Limb (tissue), 2 donors: ENCODE measurements at regions not wholly inside any gene's neighbourhood (a gene's known extent, or its start where the extent isn't known, plus 50 kb on each side); places are given as distances from the start of the nearest gene placed in this dataset.
"Not testable (repeated sequence)": the region's sequence is repeated elsewhere in the genome, so short reads cannot be mapped to it uniquely, and the experiment has no call there.

Experiments
- DNase-seq, 2 donors: peaks; one replicate each; pipeline ENCODE4 v3.0.0-alpha.2; 2016; ENCODE audit errors: extremely low spot score in 2 of 2

DNA sequence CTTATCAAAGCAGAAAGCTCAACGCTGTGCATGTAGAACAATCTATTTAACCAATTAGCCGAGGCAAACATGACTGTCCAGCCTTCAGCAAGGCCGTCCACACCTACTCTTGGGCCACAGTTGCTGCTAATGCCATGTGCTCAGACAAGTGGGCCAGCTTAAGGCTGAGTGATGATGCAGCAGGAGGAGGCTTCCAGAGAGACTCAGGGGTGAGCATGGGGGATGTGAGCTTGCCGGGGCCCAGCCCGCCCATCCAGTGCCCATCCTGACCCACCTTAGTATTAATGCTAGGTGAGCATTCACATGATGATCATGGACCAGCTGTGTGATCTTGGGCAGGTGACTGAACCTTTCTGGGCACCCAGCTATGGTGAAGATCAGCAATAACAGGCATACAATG, 150.1 kb downstream of the TPRA1 start:
- DNase-seq = peak in 1 of 2 donors; percentile 3

DNA sequence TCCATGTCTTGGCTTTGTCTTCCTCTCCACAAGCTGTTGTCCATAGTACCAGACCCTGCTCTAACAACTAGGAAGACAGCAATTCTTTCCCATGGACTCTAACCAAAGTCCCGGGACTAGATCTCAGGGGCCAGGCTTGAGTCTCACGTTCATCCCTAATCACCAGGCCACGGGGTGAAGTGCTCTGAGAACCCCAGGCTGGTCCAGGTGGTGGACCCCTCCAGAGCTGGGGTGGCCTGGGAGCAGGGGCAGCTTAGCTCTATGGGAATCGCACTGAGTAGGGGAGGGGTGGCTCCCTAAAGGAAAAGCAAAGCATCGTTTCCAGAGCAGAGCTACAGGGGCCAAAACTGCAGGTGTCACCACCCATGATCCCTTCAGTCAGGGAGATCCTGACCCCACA, 150.9 kb downstream of the TPRA1 start:
- DNase-seq = peak in 1 of 2 donors; percentile 3

DNA sequence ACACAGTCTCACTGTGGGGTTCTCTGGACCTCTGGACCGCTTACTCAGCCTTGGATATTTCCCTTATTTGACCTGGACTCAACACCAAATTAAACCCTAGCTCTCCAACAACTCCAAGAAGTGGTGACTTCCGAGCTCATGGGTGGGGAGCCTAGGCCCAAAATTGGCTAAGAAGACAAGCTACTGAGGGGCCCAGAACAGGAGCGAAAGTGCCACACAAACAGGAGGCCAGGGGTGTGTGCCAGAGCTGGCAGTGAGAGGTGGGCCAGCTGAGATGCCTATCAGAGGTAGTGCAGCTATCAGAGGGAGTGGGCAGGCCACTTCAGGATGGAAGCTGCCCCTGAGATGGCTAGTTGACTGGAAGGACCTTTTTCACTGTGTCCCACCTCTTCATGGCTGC, 151.1 kb upstream of the PRR20G start:
- peak in 1 of 2 donors; percentile 5 for DNase-seq

DNA sequence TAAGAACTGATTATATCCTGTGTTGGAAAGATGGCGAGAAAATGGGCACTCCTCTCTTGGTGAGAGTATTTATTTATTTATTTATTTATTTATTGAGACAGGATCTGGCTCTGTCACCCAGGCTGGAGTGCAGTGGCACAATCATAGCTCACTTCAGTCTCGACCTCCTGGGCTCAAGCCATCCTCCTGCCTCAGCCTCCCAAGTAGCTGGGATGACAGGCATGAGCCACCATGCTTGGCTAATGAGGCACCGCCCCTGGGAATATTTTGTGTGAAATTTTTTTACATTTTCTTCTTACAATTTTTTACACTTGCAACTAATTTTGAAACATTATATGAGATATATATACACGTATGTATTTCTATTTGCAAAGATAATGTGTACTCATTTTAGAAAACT, 150.5 kb upstream of the PRR20G start:
- peak in 1 of 2 donors; percentile 3 for DNase-seq

DNA sequence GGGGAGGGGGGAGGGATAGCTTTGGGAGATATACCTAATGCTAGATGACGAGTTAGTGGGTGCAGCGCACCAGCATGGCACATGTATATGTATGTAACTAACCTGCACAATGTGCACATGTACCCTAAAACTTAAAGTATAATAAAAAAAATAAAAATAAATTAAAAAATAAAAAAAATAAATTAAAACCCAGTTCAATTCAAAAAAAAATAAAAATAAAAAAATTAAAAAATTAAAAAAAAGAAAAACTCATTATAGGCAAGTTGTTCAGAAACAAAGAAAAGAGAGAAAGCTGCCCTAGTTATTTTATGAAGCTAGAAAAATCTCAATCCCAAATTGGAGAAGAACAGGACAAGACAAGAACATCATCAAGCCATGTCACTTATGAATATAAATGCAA, 147.5 kb upstream of the PRR20G start:
- not testable (repeated sequence) for DNase-seq

DNA sequence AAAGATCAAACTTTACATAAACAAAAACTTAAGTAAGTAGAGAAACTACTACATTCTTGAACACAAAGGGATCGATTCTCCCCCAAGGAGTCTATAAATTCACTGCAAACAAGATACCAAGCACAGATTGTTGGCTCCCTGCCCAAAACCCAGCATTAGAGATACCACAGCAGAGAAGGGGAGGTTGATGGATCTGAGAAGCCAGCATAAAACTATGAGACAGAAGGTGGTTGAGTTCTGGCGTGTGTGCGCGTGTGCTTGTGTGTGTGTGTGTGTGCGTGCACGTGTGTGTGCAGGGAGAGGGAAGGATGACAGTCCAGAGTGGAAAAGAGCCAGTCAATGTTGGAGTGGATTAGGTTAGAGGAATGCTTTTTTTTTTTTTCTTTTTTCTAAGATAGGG, 143.2 kb upstream of the PRR20G start:
- peak; percentile 27 to 58 for DNase-seq

DNA sequence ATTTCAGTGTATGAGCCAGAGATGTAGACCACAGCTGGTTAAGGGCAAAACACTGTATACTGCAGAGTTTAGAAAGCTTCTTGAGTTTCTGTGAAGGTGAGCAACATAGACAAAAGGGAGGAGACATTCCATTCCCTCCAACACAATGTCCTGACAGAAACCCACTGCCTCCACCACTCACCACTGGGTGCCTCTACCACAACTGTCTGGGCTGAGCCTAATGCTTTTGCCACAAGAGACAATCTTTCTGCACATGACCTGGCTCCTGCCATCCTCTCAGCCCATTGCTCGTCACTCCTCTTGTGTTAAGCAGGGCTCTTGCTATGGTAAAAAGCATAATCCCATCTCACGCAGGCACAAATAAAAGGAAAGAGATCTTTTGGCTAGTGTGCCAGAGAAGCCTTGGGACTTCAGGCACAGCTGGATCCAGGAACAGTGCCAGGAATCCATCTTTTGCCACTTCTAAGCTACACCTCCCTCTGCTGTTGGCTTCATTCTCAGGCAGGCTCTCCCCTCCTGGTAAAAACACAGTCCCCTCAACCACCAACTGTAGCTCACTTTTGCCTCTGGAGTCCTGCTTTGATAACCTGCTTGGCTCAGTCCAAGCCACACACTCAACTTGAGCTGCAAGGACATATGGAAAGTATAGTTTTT, 140.6 kb upstream of the PRR20G start:
- peak in 1 of 2 donors; percentile 25 for DNase-seq

DNA sequence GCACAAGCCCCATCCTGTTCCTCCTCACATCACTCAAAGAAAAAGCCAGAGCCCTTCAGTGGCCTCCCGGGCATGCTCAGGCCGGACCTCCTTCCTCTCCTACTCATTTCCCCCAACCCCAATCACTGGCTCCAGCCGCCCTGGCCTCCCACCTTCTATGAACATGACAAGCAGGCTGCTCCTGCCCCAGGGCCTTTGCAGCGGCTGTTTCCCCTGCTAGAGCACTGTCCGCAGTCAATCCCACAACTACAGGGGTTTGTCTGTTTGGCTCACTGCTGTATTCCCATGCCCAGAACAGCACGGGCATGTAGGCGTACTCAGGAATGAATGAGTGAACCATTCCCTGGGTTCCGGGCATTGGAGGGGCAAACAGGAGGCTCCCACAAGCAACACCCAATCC, 139.8 kb upstream of the PRR20G start:
- peak in 1 of 2 donors; percentile 29 for DNase-seq

DNA sequence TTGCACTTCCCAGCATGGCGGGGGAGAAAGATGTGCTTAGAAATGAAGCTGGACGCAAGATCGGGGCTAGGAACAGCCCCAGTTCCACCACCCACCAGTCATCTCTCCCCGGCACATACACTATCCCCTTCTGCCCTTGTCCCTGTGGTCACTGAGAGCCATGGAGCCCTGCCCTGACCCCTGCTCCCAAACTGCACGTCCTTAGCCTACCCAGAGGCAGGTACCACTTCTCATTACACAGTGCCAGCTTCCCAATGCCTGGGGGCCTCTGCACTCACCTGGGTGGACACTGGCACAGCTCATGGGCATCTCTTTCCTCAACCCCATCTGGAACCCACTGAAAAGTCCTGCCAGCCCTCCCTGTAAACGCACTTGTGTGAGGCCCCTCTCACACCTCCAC, 139.3 kb upstream of the PRR20G start:
- DNase-seq = no peak

DNA sequence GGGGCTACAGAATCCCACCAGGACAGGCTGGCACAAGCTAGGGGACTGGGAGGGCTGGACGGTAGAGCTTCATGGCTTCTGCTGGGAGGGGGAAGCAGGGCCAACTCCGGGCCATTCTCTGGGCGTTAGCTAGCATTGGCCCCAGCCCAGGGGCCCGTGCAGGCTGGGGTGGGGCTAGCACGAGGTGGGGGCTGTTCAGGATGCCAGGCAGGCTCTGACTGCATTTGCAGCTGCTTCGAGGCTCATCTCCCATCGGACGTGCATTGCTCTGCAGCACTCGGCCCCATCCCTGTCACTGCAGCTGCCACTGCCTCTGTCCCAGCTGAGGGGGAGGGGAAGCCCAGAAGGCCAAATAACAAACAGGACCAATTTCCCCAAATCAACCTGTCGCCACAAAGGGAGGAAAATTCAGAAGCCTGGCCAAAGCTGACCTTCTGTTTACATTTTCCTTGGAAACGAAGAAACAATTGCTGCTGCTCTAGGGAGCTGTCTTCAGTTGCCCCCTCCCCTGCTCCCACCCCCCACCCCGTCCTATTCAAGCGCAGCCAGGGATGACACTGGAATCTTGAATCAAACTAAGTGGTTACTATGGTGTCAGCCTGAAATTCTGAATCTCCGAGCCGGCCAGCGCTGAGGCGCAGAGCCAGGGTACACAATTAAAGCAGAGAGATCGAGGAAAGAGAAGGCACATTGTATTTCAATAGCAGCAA, 138.8 kb upstream of the PRR20G start:
- DNase-seq = peak; percentile 64 to 69

DNA sequence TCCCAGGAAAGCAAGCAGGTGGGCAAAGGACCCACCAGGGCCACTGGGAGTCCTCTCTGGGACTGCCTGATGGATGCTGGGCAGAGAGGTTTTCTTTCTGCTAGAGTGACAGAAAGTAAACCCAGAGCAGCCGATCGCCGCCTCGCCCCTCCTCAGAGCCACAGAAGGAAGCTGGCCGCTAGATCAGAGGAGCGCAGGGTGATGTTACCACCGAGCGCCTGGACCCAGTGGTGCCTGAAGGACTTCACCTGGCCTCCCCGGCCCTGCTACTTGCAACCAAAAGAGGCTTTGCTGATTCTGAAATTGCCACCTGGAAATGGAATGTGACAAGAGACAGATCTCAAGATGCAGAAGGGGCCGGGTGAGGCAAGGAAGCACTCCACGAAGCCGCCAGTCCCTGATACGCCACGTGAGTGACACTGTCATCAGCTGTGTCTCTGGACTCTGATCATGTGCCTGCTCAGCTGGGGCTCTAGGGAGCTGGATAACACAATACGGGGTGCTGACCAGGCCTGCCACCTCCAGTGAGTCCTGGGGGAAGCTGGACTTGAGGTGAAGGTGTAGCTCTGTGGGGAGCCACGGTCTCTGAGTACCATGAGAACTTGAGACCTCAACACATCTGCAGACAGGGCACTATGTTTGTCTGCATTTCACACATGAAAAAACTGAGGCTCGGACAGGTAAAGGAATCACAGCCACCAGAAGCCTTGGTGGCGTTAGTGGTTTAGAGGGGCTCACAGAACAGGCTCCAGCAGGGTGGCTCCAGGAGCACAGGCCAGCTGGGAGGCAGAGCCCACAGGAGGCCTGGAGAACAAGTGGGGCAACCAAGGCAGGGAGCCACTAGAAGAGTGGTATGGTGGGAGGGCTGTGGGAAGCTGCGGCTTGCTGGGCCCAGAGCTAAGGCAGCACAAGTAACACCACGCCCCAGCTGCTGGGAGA, 137.9 kb upstream of the PRR20G start:
- DNase-seq = peak in 1 of 2 donors; percentile 29

DNA sequence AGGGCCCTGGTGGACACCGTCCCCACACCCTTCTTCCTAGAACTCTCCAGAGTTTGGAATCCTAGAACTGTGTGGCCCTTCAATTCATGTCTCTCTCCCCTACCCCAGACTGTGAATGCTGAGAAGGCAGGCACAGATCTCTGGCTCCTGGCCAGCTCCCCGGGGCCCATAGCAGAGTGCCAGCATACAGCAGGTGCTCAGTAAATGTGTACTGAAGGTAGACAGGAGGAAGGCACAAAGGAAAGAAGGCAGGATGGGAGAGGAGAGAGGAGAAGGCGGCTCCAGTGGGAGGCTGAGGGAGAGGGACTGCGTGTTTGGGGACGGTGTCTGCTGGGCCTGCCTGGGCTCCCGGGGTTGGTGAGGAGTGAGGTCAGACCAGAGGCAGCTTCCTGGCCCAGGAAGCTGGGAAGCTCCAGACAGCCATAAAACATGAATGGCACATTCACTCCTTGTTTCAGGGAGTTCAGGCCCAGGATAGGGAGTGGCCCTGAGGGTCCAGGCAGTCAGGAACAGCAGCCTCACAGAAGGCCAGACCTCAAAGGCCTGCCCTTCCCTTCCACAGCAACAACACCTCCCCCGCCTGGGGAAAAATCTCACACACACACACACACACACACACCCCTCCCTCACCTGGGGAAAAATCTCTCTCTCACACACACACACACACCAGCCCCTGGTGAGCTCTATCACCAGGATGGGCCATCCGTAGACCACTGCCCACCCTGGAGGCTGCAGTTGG, 137.1 kb upstream of the PRR20G start:
- DNase-seq = peak in 1 of 2 donors; percentile 32

DNA sequence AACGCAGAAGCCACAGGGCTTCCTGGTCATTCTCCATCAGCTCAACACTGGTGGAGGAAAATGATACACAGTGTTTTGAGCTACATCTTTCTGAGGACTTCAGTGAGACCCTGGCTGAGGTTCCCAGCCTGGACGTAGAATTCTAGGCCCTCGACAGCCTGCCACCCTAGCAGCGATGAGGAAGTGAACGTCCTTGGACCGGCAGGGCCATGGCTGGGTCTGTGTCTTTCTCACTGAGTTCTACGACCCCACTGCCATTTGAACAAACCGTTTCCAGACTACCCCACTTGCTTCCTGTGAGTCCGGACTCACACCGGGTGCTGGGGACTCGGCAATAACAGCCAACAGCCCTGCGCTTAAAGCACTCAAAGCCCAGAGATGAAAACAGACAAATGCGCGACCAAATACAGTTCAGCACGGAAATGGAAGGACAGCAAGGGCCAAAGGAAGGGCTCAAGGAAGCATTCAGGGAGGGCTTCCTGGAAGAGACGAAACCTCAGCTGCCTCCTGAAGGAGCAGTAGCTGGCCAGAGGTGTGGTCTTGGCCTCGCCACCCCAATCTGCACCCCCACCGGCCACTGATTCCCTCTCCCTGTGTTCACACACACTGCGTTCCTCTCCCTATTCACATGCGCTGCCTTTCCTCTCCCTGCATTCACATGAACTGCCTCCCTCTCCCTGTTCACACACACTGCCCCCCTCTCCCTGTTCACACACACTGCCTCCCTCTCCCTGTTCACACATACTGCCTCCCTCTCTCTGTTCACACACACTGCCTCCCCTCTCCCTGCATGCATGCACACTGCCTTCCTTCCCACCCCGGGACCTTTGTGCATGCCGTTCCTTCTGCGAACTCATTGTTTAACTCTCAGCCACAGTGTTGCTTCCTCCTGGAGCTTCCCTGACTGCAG, 136.3 kb upstream of the PRR20G start:
- peak in 1 of 2 donors; percentile 33 for DNase-seq

DNA sequence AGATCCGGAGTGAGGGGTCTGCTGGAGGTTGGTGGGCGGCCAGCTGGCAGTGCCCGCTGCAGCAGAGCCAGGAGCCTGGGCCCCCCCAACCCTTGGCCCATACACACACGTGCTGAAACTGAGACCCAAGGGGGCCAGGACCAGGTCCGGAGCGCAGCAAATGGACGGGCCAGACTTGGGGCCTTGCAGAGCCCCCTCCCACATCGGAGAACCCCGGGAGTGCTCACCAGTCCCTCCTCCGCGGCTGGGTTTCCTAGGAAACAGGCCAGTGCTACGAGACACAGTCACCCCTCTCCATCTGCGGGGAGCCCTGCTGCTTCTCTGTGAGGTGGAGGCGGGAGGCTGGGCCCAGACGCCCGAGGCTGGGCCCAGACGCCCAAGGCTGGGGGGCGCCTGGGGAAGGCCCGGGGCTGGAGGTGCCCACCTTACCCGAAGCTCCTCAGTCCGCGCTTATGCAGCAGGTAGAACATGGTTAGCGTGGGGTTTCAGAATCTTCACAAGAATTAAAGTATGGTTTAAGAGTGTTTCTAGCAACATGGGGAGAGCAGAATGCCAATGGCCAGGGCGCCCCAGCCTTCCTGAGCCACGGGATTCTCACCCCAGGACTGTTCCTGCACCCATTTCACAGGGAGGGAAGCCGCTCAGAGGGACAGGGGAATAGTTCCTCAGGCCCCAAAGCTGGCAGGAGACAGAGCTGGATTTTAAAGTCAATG, 135.0 kb upstream of the PRR20G start:
- DNase-seq = peak in 1 of 2 donors; percentile 48

DNA sequence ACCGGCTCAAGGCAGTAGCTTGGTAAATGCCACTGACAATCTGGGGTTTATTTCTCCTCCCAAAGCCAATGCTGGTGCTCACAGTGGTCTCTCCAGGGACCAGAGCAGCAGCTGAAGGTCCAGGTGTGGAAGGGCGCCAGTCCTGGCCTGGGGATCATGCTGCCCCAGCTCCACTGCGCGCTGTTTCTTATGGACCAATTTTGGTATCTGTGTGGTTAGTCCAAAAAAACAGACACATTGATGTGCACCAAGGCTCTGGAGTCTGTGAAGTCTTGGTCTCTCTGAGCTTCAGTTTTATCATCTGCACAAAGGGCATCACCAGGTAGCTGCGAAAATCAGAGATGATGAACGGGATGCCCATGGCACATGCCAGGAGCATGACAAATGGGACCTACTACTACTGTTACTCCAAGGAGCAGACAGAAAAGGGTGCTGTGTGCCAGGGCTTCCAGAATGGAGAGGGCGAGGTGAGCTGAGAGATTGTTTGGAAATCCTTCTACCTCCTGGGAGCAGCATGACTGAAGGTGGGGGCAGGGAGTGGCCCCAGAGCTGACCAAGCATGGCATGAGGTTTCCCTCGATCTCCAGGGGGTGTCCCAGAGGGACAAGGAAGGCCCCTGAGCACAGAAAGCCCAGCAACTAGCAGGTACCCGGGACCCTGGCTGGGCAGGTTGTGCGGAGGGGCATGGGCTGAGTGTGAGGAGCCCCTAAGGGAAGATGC, 134.3 kb upstream of the PRR20G start:
- DNase-seq = peak in 1 of 2 donors; percentile 7

DNA sequence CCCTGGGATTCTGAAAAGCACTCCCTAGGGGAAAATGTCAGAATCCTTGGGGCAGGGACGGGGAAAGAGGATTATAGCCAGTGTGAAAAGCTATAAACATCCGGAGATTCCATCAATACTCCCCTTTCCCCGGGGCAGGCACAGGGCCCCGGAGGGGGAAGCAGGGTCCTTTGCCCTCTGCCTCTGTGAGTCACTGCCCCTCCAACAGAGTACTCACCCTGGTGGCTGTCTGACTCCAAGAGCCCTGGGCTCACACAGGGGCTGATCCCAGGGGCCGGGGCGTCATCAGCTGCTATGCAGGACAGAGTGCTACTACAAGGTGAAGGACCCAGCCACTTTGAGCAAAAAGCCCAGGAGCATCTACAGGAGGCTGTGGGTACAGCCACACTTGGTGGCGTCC, 133.0 kb upstream of the PRR20G start:
- DNase-seq = no peak

DNA sequence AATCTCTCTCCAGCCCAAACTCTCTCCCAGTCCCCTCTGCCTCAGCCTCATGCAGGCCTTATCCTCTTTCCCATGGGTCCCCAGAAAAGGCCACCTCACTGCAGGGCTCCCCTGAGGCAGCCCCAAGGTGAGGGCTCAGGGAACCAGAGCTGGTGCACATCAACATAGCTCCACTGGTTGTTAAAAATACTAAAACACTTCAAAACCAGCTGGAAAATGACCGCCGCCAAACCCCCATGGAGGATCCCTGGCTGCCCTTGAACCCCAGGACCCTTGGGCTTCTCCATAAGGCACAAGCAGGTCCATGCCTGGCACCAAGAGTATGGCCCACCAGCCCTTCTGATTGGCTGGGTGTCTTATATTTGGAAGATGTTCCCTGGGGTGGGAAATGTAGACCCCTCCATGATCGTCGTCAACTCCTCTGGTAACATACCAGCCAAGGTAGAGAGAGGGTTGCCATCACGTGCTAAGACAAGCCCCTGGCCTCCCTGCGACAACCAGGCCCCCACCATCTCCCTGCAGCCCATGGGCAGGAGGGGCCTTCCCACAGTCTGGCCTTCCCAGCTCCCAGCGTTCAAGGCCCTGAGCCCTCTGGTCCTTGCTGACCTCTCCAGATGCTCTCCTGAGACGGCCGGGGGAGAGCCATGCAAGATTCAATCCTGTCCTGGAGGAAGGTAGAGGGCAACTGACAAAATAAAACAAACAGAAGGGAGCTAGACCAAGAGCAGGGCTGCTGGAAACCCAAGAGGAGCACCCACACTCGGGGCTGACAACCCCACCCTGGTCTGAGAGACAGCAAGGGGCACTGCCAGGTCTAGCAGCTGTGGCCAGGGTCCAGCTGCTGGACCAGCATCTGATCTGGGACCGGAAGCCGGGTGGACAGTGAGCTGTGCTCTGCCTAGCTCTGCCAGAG, 132.1 kb upstream of the PRR20G start:
- DNase-seq = no peak

DNA sequence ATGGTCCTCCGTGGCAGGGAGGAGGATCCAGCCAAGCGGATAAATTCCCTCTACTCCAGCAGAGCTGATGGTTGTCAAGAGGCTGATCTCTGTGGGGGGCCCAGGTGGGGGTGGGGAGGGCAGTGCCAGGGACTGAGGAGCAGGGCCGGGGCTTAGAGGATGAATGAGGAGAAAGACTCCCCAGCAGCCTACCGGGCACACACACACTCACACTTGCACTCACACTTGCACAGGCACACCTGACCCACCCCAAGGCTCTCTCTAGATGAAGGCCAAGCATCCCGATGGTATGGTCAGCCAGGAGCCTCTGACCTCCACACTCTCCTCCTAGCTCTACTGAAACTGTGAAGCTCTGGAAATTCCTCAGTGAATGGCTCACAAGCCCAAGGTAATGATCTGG, 131.3 kb upstream of the PRR20G start:
- DNase-seq = no peak
